ENCODE measurements at regions not wholly inside any gene's neighbourhood (a gene's known extent, or its start where the extent isn't known, plus 50 kb on each side); places are given as distances from the start of the nearest gene placed in this dataset.
"Not testable (repeated sequence)": the region's sequence is repeated elsewhere in the genome, so short reads cannot be mapped to it uniquely, and the experiment has no call there.

- not testable (repeated sequence) for DNase-seq
These were observed 1069.3 kb downstream of the CDH9 start for GRCh38 chr5:25969042-25969441.

GRCh38 chr5:25964009-25964372 is 1074.4 kb downstream of the CDH9 start:
- no peak for DNase-seq

GRCh38 chr5:25963251-25964008 is 1075.0 kb downstream of the CDH9 start:
- DNase-seq: no peak

DNA sequence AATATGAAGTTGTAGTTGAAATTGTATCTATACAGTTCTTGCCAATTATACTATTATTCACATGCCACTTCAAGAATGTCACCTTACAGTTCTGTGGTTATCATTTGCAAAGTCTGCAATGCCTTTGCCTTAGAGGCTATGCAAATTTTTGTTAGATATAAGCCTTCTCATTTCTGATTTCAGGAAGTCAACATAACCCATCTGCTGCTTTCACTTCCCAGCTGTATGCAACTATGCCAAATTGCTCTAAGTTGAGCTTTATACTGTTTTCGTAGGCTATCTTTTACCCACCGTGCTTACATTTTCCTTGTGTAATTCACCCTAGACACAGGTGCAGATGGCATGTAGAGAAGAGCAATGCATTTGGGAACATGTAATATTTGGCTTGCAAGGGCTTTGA is 1083.0 kb downstream of the CDH9 start:
- no peak for DNase-seq

- no peak for DNase-seq
These were observed 1087.7 kb downstream of the CDH9 start for GRCh38 chr5:25950681-25951080.

DNA sequence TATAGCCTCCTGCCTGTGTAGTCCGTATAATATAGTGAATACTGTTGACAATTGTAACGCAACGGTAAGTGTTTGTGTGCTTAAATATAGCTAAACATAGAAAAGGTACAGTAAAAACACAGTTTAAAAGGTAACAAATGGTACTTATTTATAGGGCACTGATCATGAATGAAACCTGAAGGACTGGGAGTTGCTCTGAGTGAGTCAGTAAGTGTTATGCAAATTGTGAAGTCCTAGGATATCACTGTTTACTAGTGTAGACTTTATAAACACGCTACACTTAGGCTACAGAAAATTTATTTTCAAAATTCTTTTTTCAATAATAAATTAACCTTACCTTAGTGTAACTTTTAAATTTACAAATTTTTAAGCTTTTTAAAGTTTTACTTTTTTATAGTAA is 1090.1 kb downstream of the CDH9 start:
- no peak for DNase-seq

- DNase-seq: no peak
These were observed 1093.6 kb downstream of the CDH9 start for GRCh38 chr5:25944786-25945185.

- DNase-seq: no peak
These were observed 1129.2 kb downstream of the CDH9 start for GRCh38 chr5:25909163-25909562.

DNA sequence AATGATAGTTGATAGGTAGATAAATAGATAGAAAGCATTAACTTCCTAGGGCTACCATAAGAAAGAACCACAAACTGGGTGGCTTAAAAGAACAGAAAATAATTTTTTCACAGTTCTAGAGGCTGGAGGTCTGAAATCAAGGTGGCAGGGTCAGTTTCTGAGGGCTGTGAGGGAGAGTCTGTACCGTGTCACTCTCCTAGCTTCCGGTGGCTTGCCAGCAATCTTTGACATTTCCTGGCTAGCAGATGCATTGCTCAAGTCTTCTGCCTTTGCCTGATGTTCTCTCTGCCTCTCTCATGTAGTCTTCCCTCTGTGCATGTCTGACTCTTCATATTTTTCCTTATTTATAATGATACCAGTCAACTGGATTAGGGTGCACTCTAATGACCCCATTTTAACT is 1132.7 kb downstream of the CDH9 start:
- DNase-seq: no peak

DNA sequence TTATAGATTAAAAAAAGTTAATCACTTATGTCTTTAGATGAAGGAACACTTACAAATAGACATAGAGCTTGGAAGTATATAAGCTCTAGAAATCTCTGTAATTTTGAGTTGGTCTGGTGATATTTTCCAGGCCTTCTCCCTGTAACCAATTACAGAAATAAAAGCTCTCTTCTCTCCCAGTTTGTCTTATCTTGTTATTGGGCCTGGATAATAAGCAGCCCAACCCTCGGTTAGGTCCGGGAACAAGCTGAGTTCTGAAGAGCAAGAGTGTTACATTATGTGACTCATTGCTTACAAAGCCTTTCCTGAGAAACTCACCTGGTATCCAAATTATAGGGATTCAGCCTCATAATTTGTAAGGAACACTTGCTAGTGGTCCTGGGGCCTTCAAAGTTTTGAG is 1146.2 kb downstream of the CDH9 start:
- DNase-seq: no peak

GRCh38 chr5:25891691-25892090 is 1146.7 kb downstream of the CDH9 start:
- no peak for DNase-seq

GRCh38 chr5:25881318-25882036 is 1156.9 kb downstream of the CDH9 start:
- no peak for DNase-seq

GRCh38 chr5:25863811-25864210 is 1174.6 kb downstream of the CDH9 start:
- DNase-seq: no peak

DNA sequence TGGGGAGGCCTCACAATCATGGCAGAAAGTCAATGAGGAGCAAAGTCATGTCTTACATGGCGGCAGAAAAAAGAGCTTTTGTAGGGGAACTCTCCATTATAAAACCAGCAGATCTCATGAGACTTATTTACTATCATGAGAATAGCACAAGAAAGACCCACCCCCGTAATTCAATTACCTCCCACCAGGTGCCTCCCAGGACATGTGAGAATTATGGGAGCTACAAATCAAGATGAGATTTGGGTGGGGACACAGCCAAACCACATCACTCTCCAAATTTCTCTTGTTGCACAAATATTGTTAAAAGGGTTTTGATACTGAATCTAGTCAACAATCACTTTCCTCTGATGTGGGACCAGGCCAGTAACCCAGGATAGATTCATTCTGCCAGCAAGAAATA is 1176.1 kb downstream of the CDH9 start:
- DNase-seq: no peak

DNA sequence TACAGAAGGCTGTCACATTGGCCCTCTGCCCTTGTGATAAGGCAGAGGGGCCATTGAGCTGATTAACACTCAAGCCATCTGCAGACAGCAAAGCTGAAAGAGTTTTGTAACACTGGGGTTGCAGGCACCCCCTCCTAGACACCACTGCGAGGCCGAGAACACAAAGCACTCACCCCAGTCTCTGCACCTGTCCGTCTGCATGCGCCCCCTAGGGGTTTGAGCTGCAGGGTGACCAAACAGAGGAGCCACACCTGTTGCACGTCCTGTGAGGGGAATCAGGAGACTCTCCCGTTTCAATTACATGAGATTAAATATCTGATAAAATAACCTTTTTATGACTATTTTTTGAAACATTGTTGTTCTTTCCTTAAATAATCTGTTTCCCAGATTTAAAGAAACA is 1180.4 kb downstream of the CDH9 start:
- no peak for DNase-seq

- no peak for DNase-seq
These were observed 1187.1 kb downstream of the CDH9 start for GRCh38 chr5:25851301-25851700.

- DNase-seq: no peak
These were observed 1187.8 kb downstream of the CDH9 start for GRCh38 chr5:25850581-25850980.

- DNase-seq: no peak
These were observed 1189.1 kb downstream of the CDH9 start for GRCh38 chr5:25849270-25849669.

- no peak for DNase-seq
These were observed 1178.6 kb upstream of the CDH10 start for GRCh38 chr5:25823330-25823873.

Measured in NCI-H526 treated with DMSO at 0.1 percent for 48 hours (cell line).